OCI-LY3 (cell line): ENCODE measurements at regions not wholly inside any gene's neighbourhood (a gene's known extent, or its start where the extent isn't known, plus 50 kb on each side); places are given as distances from the start of the nearest gene placed in this dataset.
"Not testable (repeated sequence)": the region's sequence is repeated elsewhere in the genome, so short reads cannot be mapped to it uniquely, and the experiment has no call there.

Source experiments
- H2AFZ ChIP-seq: fragments of 200-600, 300-600 bp; shearing (Covaris generic); 2 replicates; pipeline ENCODE4 v1.6.0; 2014; ENCODE audit warnings: antibody characterized with exemption, low read depth, low read length
- H3K27ac ChIP-seq: fragments of 200-600, 300-600 bp; sonication (generic); 2 replicates; pipeline ENCODE4 v1.5.1; 2014; ENCODE audit warnings: mild to moderate bottlenecking, low read length, moderate library complexity, mixed read lengths
- H3K27me3 ChIP-seq: fragments of 200-600, 300-600 bp; sonication (generic); 2 replicates; pipeline ENCODE4 v1.6.1; 2014; ENCODE audit warnings: low read depth, low read length, mixed read lengths
- H3K36me3 ChIP-seq: fragments of 200-600, 300-600 bp; sonication (generic); replicated peaks from 2 replicates; pipeline ENCODE3; 2014; ENCODE audit warnings: low read depth, low read length, mixed read lengths
- H3K4me1 ChIP-seq: fragments of 300-600, 200-600 bp; sonication (generic); 2 replicates; pipeline ENCODE4 v1.6.1; 2014; ENCODE audit warnings: low read length, mixed read lengths
- H3K4me2 ChIP-seq: fragments of 200-600, 300-600 bp; sonication (generic); 2 replicates; pipeline ENCODE4 v1.6.1; 2014; ENCODE audit warnings: low read length, mixed read lengths
- H3K4me3 ChIP-seq: fragments of 300-600, 200-600 bp; sonication (generic); 2 replicates; pipeline ENCODE4 v1.5.1; 2014; ENCODE audit warnings: antibody characterized with exemption, mild to moderate bottlenecking, low read length, moderate library complexity
- H3K79me2 ChIP-seq: fragments of 300-600, 200-600 bp; shearing (Covaris generic); 2 replicates; pipeline ENCODE4 v1.6.1; 2014; ENCODE audit warnings: mild to moderate bottlenecking, low read length, mixed read lengths
- H3K9ac ChIP-seq: fragments of 300-600, 200-600 bp; shearing (Covaris generic); 2 replicates; pipeline ENCODE4 v1.6.0; 2014; ENCODE audit warnings: mild to moderate bottlenecking, low read length, moderate library complexity
- H3K9me3 ChIP-seq: fragments of 200-600, 300-600 bp; shearing (Covaris generic); 2 replicates; pipeline ENCODE4 v1.6.1; 2014; ENCODE audit warnings: low read length, mixed read lengths; ENCODE audit not compliant: insufficient read depth
- H4K20me1 ChIP-seq: fragments of 200-600, 300-600 bp; sonication (generic); 2 replicates; pipeline ENCODE4 v1.6.1; 2016; ENCODE audit warnings: low read length, mixed read lengths; ENCODE audit not compliant: insufficient read depth
- EZH2phosphoT487 ChIP-seq: fragments of 200-600 bp; shearing (Covaris generic); IDR thresholded peaks from 2 replicates; pipeline ENCODE4 v1.6.1; 2018; ENCODE audit warnings: antibody characterized with exemption, mixed run types, low read depth
- TF ChIP-seq, protein P1 (sequence below): fragments of 200-600, 300-600 bp; sonication (generic); IDR thresholded peaks from 2 replicates; pipeline ENCODE4 v1.5.1; 2014; ENCODE audit warnings: antibody characterized with exemption, low read length, low read depth

DNA sequence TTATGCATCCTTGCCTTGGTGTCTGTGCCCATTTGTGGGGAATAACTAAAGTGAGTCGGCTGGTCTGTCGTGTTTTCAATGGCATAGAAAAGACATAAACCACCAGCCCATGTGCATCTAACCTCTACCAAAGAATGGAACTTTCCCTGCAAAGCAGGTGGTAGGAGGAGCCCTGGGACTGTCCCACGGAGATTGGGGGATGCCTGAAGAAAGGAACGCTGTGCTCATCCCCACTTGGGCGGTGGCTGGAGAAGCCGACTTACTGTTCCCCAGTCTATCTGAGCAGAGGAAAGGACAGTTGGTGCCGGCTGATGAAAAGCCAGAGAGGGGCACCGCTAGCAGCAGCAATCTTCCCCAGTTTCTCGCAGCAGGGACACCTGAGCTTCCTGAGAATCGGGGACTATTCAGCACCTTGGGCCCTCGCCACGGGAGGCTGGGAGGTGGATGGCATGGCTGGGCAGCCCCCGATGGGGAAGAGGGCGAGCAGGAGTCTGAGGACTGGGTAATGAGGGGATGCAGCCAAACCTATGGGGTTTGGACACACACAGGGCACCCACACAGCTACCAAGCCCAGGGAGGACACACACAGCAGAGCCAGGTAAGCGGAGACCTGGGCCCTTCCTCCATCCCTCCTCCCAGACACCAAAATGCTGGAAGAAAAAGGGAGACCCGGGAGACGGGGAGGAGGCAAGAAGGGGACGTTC lies 53.7 kb upstream of the AGAP1 start:
- no peak for TF ChIP-seq EZH2phosphoT487
- TF ChIP-seq, protein P1, sequence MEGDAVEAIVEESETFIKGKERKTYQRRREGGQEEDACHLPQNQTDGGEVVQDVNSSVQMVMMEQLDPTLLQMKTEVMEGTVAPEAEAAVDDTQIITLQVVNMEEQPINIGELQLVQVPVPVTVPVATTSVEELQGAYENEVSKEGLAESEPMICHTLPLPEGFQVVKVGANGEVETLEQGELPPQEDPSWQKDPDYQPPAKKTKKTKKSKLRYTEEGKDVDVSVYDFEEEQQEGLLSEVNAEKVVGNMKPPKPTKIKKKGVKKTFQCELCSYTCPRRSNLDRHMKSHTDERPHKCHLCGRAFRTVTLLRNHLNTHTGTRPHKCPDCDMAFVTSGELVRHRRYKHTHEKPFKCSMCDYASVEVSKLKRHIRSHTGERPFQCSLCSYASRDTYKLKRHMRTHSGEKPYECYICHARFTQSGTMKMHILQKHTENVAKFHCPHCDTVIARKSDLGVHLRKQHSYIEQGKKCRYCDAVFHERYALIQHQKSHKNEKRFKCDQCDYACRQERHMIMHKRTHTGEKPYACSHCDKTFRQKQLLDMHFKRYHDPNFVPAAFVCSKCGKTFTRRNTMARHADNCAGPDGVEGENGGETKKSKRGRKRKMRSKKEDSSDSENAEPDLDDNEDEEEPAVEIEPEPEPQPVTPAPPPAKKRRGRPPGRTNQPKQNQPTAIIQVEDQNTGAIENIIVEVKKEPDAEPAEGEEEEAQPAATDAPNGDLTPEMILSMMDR, result no peak
- Histone ChIP-seq H3K9ac (no peak overlapping the region), H2AFZ (no peak overlapping the region)

DNA sequence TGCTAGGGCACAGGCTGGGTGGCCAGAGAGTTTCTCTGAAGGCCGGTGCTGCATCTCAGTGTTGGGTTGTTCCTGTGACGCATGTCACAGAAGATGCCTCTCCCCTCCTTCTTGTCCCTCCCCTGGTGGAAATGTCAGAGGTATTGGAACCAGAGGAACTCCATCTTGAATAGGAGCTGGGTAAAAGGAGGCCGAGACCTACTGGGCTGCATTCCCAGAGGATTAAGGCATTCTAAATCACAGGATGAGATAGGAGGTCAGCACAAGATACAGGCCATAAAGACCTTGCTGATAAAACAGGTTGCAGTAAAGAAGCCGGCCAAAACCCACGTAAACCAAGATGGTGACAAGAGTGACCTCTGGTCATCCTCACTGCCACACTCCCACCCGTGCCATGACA lies 50.3 kb upstream of the AGAP1 start:
- not testable (repeated sequence) for H3K27ac ChIP-seq, H2AFZ ChIP-seq, H3K4me1 ChIP-seq, H4K20me1 ChIP-seq, H3K27me3 ChIP-seq, H3K36me3 ChIP-seq, H3K4me2 ChIP-seq, H3K79me2 ChIP-seq, H3K9me3 ChIP-seq, H3K9ac ChIP-seq, H3K4me3 ChIP-seq

More for the DNA sequence above, 53.7 kb upstream of the AGAP1 start:
- Histone ChIP-seq H3K27me3 (no peaks in the 10 kb centered on the region), H3K36me3 (no peaks in the 10 kb centered on the region), H3K4me3 (no peak overlapping the region), H4K20me1 (no peaks in the 10 kb centered on the region), H3K4me2 (no peak overlapping the region), H3K9me3 (no peaks in the 10 kb centered on the region), H3K27ac (no peak overlapping the region), H3K79me2 (no peaks in the 10 kb centered on the region), H3K4me1 (no peaks in the 10 kb centered on the region)
